ENCODE measurements at regions not wholly inside any gene's neighbourhood (a gene's known extent, or its start where the extent isn't known, plus 50 kb on each side); places are given as distances from the start of the nearest gene placed in this dataset.

GRCh38 chr13:85283408-85283807 is 515.8 kb downstream of the SLITRK6 start:
- no TSS peak for BruUV-seq (replicated peaks)
- Histone ChIP-seq H3K9ac (ENCODE audit: low read length) (no peak overlapping the region), H3K36me3 (ENCODE audit: control insufficient read depth in 1 of 2, insufficient read depth in 2 of 2, low read length in 2 of 2) (no peaks in the 10 kb centered on the region), H3K4me2 (ENCODE audit: low read length) (no peak overlapping the region), H3K4me1 (ENCODE audit: control insufficient read depth in 1 of 2, insufficient read depth in 2 of 2, low read length in 2 of 2) (no peaks in the 10 kb centered on the region), H3K9me2 (ENCODE audit: insufficient read depth) (no peaks in the 10 kb centered on the region), H3K4me3 (replicated peaks in 1 of 2; ENCODE audit: low read depth in 1 of 2, low read length in 2 of 2) (no peak overlapping the region), H3K79me2 (ENCODE audit: insufficient read depth, low read length) (no peaks in the 10 kb centered on the region), H4K20me1 (ENCODE audit: insufficient read depth) (no peaks in the 10 kb centered on the region), H3K27ac (ENCODE audit: low read depth, low read length) (no peak overlapping the region), H2AFZ (ENCODE audit: low read depth, low read length, poor library complexity, severe bottlenecking) (no peak overlapping the region), H3K9me3 (ENCODE audit: control insufficient read depth in 1 of 2, insufficient read depth in 1 of 2, low read depth in 1 of 2, low read length in 2 of 2) (no peaks in the 10 kb centered on the region), H3K27me3 (ENCODE audit: insufficient read depth, low read length) (no peaks in the 10 kb centered on the region)
- no peak for ATAC-seq
- ChIA-PET POLR2A (no interaction called here), CTCF (no interaction called here), RAD21 (ENCODE audit: low non-redundant PET in 1 of 2, low total read pairs in 2 of 2, uncharacterized antibody in 2 of 2, unreplicated experiment in 2 of 2) (no interaction called here)
- TF ChIP-seq MAX (IDR thresholded peaks at IDR 0.05) (no peak), FOSL1 (IDR thresholded peaks at IDR 0.05; ENCODE audit: low read depth) (no peak), TCF7L2 (IDR thresholded peaks at IDR 0.05; ENCODE audit: borderline replicate concordance, extremely low read depth, insufficient read depth, insufficient read length) (no peak), EZH2 (IDR thresholded peaks at IDR 0.05) (no peak), CEBPB (IDR thresholded peaks at IDR 0.05; ENCODE audit: low read depth) (no peak)
- DNase-seq (ENCODE audit: low read depth, low spot score): no peak
- intact Hi-C loops (cut with micrococcal nuclease): no loop called here

GRCh38 chr13:85282876-85283275 is 516.3 kb downstream of the SLITRK6 start:
- POLR2A ChIA-PET: no interaction called here
- no peaks in the 10 kb centered on the region for H3K27me3 ChIP-seq (ENCODE audit: insufficient read depth, low read length)
- no peaks in the 10 kb centered on the region for H3K4me1 ChIP-seq (ENCODE audit: control insufficient read depth in 1 of 2, insufficient read depth in 2 of 2, low read length in 2 of 2)
- no TSS peak for BruUV-seq (replicated peaks)
- CTCF ChIA-PET: no interaction called here
- TF ChIP-seq FOSL1 (IDR thresholded peaks at IDR 0.05; ENCODE audit: low read depth): no peak
- TF ChIP-seq SRF (IDR thresholded peaks at IDR 0.05; ENCODE audit: low read depth): no peak
- TF ChIP-seq EGR1 (IDR thresholded peaks at IDR 0.05; ENCODE audit: low read depth): no peak
- no peak for TF ChIP-seq TCF7L2 (IDR thresholded peaks at IDR 0.05; ENCODE audit: borderline replicate concordance, extremely low read depth, insufficient read depth, insufficient read length)
- no peak for TF ChIP-seq RAD21 (IDR thresholded peaks at IDR 0.05; ENCODE audit: low read depth)
- no peak for TF ChIP-seq ZFX (IDR thresholded peaks at IDR 0.05)
- H3K4me2 ChIP-seq (ENCODE audit: low read length): no peak overlapping the region
- no peaks in the 10 kb centered on the region for H3K9me3 ChIP-seq (ENCODE audit: control insufficient read depth in 1 of 2, insufficient read depth in 1 of 2, low read depth in 1 of 2, low read length in 2 of 2)
- H3K27ac ChIP-seq (ENCODE audit: low read depth, low read length): no peak overlapping the region
- no peaks in the 10 kb centered on the region for H4K20me1 ChIP-seq (ENCODE audit: insufficient read depth)
- ATAC-seq (no peak), DNase-seq (ENCODE audit: low read depth, low spot score) (no peak)
- RAD21 ChIA-PET (ENCODE audit: low non-redundant PET in 1 of 2, low total read pairs in 2 of 2, uncharacterized antibody in 2 of 2, unreplicated experiment in 2 of 2): no interaction called here
- intact Hi-C loops (cut with micrococcal nuclease): no loop called here
- H2AFZ ChIP-seq (ENCODE audit: low read depth, low read length, poor library complexity, severe bottlenecking): no peak overlapping the region
- no peaks in the 10 kb centered on the region for H3K9me2 ChIP-seq (ENCODE audit: insufficient read depth)
- H3K36me3 ChIP-seq (ENCODE audit: control insufficient read depth in 1 of 2, insufficient read depth in 2 of 2, low read length in 2 of 2): no peaks in the 10 kb centered on the region
- H3K9ac ChIP-seq (ENCODE audit: low read length): no peak overlapping the region
- no peak overlapping the region for H3K4me3 ChIP-seq (replicated peaks in 1 of 2; ENCODE audit: low read depth in 1 of 2, low read length in 2 of 2)
- H3K79me2 ChIP-seq (ENCODE audit: insufficient read depth, low read length): no peaks in the 10 kb centered on the region

Measured in HCT116 (cell line).